ENCODE measurements at regions not wholly inside any gene's neighbourhood (a gene's known extent, or its start where the extent isn't known, plus 50 kb on each side); places are given as distances from the start of the nearest gene placed in this dataset.
"Not testable (repeated sequence)": the region's sequence is repeated elsewhere in the genome, so short reads cannot be mapped to it uniquely, and the experiment has no call there.

DNA sequence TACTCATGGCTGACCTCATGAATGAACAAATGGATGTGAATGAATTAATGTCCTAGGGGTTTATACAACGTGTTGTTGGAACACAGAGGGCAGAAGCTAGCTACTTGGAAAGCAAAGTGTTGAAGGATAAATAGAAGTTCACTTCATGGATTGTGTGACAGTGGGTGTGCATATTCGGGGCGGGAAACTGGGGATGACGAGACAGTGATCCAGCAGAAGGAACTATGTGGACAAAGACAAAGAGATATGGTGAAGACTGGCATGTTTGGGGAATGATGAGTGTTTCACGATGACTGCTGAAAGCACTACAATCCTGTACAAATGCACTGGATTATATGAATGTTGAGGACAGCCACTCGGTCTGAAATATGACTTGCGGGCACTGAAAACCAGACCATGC is 250.5 kb upstream of the C16orf82 start:
- no peak for DNase-seq

DNA sequence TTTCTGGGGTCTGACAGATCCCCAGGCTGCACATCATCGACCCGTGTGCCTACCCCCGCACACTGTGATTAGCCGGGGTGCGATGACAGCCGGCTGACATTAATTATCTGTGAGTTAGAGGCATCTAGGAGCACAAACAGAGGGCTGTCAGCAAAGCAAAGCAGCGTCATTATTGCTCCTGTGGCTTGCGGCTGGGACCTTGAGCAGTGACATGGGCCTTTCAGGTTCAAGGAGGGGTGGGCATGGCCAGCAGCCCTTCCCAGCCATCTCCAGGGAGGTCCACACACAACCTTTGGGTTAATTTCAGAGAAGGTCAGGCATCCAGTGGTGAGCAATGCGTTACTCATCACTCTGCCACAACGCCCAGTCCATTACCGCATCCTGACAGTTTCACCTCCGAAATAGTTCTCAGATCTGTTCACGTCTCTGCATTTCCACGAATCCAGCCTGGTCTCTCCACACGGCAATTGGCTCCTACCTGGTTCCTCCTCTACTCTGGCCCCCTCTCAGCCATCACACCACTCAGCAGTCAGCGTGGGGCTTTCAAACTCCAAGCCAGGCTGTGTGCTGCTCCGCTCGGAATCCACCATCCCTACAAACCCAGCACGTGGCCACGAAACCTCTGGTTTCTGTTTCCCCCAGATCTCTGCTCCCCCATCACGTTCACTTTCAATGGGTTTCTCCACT is 249.7 kb upstream of the C16orf82 start:
- no peak for DNase-seq

GRCh38 chr16:26818393-26818792 is 248.3 kb upstream of the C16orf82 start:
- DNase-seq, result no peak

DNA sequence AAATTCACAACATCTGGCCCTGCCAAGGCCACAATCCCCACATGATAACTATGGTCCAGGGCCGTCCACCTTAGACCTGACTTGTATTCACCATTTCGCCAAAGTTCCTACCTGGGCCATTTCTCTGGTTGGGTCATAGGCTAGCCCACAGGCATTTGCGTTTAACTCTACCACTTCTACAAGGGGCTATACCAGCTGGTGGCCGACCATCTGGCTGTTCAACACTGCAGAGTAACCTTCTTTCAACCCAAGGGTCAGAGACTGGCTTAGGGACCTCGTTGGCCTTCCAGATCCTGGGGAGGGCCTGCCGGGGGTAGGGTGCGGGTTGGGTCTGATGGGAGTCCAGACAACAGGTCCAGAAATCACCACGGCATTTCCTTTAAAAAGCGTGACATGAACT is 242.3 kb upstream of the C16orf82 start:
- DNase-seq, result no peak

GRCh38 chr16:26826500-26826899 is 240.2 kb upstream of the C16orf82 start:
- no peak for DNase-seq

DNA sequence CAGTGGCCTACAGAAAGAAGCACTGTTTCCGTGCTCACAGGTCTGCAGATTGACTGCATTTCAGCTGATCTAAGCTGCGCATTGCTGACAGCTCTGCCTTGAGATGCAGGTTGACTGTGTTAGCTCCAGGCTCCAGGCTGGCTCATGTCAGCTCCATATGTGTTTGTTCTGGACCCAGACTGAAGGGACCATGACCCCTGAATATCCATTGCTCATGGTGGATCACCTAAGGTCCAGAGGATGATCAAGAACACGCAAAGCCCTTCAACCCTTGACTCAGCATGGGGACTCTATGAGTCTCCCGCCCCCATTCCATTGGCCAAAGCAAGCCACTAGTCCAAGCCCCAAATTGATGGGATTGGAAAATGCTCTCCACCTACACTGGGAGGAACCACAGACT is 239.3 kb upstream of the C16orf82 start:
- no peak for DNase-seq

- DNase-seq, result no peak
Measured at GRCh38 chr16:26830428-26831127, 236.1 kb upstream of the C16orf82 start.

DNA sequence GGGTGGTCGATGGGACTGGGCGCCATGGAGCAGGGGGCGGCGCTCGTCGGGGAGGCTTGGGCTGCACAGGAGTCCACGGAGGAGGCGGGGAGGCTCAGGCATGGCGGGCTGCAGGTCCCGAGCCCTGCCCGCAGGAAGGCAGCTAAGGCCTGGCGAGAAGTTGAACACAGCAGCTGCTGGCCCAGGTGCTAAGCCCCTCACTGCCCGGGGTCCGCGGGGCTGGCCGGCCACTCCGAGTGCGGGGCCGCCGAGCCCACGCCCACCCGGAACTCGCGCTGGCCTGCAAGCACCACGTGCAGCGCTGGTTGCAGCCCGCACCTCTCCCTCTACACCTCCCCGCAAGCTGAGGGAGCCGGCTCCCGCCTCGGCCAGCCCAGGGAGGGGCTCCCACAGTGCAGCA is 230.6 kb upstream of the C16orf82 start:
- DNase-seq, result not testable (repeated sequence)

- DNase-seq, result no peak
Measured at GRCh38 chr16:26838931-26839330, 227.8 kb upstream of the C16orf82 start.

DNA sequence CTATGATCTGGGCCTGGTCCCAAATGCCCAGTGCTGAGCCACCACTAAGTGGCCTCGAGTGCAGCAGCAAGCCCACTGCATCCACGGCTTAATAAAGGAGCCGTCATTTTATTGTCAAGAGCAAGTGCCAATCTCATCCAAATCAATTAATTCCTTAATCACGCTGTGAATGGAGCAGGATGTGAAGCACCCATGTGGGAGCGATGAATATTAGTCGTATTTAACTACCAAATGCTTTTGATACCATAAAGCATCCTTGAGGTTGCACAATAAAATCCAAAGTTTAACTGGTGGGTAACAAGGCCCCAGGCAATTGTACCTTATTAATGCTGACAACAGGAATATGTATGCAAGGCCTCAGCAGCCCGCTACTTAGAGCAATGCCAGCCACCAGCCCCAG is 226.0 kb upstream of the C16orf82 start:
- no peak for DNase-seq

DNA sequence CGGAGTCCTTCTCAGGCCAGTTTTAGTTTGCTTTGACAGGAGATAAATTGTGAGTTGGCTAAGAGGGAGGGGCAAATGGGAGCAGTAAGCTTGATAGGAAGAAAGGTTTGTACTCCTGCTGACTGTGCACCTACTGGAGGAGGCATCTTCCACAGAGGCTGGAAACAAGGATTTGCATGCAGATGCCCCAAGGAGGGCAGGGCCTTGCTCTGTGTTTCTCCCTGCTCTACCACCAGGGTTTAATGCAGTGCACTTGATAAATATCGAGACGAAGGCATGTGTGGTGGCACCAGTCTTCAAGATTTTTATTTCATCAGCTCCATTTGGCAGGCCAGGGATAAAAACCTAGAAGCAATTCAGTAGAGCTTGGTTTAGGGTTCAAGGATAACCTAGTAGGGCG is 210.5 kb upstream of the C16orf82 start:
- no peak for DNase-seq

DNA sequence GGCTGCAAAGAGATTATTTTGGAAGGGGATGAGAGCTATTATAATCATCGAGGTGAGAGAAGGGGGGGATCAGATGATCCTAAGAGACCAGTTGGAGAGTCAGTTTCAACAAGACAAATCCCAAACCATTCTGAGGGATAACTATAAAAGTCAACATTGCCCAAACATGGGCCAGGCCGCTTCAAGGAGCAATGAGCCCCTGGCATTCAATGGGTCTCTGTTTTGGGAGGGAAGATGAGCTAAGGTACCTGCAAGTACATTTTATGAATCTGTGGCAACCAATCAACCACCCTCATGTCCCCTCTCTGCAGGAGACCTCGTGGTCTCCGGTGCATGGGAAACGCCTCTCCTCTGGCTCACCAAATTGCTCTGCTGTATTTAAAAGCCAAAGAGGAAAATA is 209.9 kb upstream of the C16orf82 start:
- no peak for DNase-seq

GRCh38 chr16:26857371-26857770 is 209.4 kb upstream of the C16orf82 start:
- no peak for DNase-seq

DNA sequence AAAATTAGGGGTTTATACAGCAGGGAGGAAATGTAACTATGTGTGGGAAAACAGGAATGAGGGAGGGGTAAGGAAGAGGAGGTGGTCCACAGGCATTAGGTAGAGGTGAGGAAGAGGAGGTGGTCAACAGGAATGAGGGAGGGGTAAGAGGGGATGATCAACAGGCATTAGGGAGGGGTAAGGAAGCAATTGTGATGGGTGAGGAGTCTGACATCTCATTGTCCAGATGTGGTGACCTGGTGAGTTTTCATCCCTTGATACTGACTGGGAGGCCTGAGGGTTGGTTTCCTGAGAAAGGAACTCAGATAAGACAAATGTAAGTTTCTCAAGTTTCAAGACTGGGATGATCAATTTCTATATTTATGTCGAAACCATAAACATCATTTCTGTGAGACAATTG is 206.2 kb upstream of the C16orf82 start:
- DNase-seq, result no peak

GRCh38 chr16:26863931-26864330 is 202.8 kb upstream of the C16orf82 start:
- no peak for DNase-seq

DNA sequence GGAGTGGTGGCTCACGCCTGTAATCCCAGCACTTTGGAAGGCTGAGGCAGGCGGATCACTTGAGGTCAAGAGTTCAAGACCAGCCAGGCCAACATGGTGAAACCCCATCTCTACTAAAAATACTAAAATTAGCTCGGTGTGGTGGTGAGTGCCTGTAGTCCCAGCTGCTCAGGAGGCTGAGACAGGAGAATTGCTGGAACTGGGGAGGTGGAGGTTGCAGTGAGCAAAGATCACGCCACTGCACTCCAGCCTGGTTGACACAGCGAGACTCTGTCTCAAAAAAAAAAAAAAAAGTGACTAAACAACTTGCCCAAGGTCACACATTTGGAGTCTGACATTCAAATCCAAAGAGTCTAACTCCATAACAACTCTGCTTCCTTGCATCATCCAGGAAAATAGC is 192.4 kb upstream of the C16orf82 start:
- DNase-seq, result not testable (repeated sequence)

GRCh38 chr16:26877421-26877820 is 189.3 kb upstream of the C16orf82 start:
- DNase-seq, result no peak

- DNase-seq, result no peak
Measured at GRCh38 chr16:26885674-26886073, 181.1 kb upstream of the C16orf82 start.

DNA sequence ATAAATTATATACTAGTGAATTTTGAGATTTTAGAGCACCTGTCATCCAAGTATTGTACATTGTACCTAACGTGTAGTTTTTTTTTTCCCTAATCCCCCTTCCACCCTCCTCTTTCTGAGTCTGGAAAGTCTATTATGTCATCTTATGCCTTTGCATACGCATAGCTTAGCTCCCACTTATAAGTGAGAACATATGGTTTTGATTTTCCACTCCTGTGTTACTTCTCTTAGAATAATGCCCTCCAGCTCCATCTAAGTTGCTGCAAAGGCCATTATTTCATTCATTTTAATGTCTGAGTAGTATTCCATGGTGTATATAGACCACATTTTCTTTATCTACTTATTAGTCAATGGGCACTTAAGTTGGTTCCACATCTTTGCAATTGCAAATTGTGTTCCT is 177.0 kb upstream of the C16orf82 start:
- no peak for DNase-seq

DNA sequence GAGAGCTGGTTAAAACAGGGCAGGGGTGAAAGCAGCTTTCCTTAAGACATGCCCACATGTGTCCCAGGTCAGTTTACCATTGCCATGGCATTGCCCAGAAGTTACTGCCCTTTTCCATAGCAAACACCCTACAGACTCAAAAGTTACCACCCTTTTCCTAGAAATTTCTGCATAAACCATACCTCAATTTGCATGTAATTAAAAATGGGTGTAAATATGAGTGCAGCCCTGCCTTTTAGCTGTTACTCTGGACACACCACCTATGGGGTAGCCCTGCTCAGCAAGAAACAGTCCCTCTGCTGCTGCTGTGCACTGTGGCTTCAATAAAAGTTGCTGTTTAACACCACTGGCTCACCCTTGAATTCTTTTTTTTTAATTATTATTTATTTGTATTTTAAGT is 168.5 kb upstream of the C16orf82 start:
- DNase-seq, result no peak

GRCh38 chr16:26901196-26901861 is 165.4 kb upstream of the C16orf82 start:
- no peak for DNase-seq

DNA sequence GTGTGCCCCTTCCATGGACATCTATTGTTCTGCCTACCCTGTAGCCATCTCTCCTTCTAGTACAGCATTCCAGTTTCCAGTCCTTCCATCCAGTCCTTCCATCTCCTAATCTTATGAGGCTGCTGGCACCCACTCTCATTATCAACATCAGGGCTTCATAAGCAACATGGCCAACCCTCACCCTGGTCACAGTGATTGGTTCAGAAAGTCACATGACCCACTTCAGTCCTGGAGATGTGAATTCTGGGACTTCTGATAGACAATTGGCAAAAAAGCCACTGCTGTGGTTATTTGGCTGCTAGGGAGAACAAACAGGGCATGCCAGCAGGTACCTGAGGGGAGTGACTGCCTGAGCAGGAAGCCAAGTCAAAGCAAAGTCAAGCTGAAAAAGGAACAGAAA is 164.7 kb upstream of the C16orf82 start:
- DNase-seq, result no peak

- no peak for DNase-seq
Measured at GRCh38 chr16:26905336-26905735, 161.4 kb upstream of the C16orf82 start.

- no peak for DNase-seq
Measured at GRCh38 chr16:26909623-26910022, 157.1 kb upstream of the C16orf82 start.

Measured in CD4-positive, alpha-beta T cell treated with Interleukin-17A for 4 hours (primary cell).